Muscle of back (tissue), 3 donors: ENCODE measurements at regions not wholly inside any gene's neighbourhood (a gene's known extent, or its start where the extent isn't known, plus 50 kb on each side); places are given as distances from the start of the nearest gene placed in this dataset.
"Not testable (repeated sequence)": the region's sequence is repeated elsewhere in the genome, so short reads cannot be mapped to it uniquely, and the experiment has no call there.

Source experiments
- DNase-seq, 3 donors: peaks; one replicate each; pipeline versions ENCODE4 v3.0.0 to v3.0.0-alpha.2; 2013

DNA sequence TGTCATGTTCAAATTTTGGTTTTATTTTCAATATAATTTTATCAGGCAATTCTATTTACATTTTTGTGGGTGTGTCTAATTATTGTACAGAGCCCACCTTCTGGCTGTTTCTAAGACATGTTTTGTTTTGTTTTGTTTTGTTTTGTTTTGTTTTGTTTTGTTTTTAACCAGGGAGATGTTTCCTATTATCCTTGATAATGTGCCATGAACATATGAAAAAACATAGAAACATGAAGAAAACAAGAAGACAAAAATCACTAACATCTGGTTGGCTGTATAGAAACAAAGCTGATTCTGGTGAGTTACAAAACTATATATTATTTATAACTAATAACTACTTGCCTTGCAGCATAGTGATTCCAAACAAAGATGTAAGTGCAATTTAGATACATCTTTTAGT lies 128.1 kb upstream of the TRPC4 start:
- peak; percentile 25 to 58 (median 30) for DNase-seq

DNA sequence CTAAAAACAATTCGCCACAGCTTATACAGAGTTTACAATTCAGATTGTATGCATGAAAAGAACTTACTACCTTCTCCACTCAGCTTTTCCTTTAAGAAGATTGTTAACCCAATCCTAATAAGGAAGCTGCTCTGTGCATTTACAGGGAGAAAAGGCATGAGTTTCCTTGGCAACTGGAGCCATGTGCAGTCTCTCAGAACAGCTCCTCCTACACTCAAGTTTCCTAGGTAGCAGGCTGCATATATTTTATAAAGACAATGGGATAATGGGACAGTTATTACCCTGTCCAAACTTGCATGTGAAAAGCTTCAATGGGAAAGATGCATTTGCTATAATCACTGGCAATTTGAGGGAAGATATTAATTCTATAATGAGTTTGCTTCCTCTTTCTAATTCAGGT lies 125.5 kb upstream of the TRPC4 start:
- peak in 1 of 3 donors; percentile 49 for DNase-seq

DNA sequence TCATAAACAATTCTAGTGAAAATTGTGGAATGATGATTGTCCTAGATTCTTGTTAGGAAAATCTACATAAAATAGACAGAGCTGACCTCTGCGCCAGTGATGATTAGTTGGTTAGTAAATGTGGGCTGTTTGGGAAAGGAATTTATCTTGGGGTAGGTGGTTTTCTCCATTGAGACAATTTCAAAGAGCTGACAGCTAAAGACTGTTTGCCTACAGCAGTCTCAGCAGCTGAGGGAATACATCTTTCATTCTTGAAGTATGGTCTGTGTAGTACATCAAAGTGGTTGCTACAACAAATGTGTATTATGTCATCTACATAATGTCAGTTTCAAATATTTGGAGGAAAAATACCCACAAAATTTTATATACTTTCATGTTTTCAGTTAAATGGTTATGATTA lies 117.2 kb upstream of the TRPC4 start:
- DNase-seq: no peak

DNA sequence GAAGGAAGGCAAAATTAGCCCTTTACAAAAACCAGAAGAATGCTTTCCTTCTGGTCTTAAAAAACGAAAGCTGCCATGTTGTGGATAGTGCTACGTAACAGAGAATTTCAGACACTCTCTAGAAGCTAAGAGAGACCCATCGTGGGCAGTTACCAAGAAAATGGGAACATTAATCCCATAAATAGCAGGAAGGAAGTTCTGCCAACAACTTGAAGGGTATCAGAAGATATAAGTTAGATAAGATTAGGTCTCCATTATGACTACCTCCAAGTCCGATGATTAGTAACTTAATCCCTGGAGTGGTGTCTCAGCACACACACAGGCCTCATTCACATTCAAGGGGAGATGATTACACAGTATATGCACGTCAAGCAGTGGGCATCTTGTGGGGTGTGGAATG lies 115.7 kb upstream of the TRPC4 start:
- DNase-seq: no peak

DNA sequence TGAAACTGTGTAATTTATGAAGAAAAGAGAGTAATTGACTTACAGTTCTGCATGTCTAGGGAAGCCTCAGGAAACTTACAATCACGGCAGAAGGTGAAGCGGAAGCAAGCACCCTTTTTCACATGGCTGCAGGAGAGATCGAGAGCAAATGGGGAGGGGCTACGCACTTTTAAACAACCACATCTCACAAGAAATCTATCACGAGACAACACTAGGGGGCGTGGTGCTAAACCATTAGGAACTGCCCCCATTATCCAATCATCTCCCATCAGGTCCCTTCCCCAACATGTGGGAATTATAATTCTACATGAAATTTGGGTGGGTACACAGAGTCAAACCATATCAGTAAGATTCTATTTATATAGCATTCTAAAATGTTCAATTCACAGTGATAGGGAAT lies 114.8 kb upstream of the TRPC4 start:
- DNase-seq: no peak

DNA sequence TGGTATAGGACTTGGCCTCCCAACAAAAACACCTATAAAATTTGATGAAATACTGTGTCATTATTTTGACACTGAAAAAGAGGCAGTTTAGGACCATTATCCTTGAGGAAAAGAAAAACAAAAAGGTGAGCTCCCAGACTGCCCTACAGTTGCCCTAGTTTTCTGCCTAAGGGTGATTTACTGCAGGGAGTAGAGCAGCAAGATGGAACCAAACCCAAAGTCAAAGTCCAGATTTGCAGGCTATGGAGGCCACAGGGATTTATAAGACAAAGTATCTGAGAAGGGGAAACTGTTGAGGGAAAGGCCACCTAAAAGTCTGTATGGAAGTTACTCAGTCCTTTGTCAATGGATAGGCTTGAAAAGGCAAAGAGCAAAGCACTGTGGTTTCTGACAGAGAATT lies 112.4 kb upstream of the TRPC4 start:
- DNase-seq: no peak

DNA sequence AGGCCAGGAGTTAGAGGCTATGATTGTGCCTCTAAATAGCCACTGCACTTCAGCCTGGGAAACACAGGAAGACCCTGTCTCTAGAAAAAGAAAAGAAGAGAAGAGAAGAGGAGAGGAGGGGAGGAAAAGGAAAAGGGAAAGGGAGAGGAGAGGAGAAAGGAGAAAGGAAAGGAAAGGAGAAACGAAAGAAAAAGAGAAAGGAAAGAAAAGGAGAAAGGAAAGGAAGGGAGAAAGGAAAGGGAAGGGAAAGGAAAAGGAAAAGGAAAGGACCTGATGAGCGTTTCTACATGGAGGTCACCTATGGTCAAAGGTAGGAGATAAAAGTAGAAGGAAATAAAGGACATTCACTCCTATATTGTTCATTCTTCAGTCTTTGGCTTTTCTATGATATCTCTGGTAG lies 109.1 kb upstream of the TRPC4 start:
- no peak for DNase-seq

DNA sequence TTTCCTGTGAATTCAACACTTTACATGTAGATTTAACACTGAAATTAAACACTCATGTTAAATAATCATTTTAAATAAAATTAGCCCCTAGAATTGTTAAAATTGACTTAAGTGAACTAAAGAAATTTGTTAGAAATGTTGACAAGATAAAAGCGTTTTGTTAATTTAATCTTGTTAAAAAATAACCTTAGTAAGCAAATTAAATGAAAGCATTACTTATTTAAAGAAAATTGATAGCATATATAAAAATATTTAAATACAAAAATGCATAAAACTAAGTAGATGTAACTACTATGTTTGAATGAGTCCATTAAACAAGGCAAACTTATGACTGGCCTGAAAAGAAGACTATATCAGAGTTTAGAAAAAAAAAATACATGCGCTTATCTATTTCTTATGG lies 99.0 kb upstream of the TRPC4 start:
- DNase-seq: no peak

DNA sequence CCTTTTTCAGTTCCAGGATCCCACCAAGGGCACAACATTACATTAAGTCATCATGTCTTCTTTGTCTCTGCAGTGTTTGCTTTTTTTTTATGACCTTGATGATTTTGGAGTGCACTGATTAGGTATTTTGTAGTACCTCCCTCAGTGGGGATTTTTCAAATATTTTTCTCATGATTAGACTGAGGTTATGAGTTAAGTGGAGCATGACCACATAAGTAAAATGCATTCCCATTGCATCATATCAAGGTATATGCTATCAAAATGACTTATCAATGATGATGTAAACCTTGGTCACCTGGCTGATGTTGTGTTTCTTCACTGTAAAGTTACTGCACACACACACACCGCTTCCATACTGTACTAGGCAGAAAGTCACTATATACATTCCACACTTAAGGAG lies 96.7 kb upstream of the TRPC4 start:
- no peak for DNase-seq

DNA sequence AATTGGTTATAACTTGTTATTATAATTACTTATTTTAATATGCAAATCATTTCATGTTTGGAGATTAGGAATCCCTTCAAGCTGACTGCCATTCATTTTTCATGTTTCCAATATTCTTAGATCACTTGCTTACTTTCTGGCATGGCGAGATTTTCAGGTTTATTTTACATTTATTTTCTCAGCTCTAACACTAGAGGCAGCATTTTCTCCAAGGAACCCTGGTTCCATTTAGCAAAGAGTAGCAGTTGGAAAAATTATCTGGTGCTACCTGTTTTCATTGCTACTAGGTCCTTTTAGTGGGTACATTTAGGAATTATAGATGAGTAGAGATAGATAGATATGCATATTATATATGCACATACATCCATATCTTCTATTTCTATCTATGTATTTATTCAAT lies 90.9 kb upstream of the TRPC4 start:
- DNase-seq: no peak

DNA sequence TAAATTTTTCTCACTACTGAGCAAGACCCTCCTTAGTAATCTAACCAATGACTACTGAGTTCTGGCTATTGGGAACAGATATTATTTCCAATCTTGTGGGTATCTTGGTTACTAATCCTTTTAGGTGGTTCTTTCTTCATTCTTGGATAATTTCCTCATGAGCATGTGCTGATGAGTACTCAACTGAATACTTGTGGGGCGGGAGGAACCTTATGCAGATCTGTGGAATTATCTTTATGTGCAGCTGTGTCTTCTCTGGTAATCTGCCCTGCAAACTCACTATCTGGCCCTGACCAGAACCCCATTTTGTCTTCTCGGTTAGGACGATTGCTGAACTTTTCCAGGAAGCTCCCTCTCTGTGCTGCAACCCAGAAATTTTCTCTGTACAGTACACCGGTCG lies 89.7 kb upstream of the TRPC4 start:
- no peak for DNase-seq

DNA sequence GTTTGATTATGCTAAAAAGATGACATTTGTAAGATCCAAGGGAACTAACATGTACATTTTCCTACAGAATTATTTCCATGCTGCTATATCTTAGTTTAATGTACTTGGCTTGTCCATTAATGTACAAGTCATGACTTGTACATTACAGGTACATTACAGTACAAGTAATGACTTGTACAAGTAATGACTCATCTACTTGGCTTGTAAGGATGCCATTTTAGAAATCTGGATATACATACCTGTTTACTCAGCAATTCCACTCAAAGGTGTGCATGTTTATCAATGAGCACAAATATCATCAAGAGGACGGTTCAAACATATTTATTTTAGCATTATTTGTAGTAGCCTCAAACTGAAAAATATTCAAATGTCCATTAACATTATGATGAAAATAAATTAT lies 87.0 kb upstream of the TRPC4 start:
- no peak for DNase-seq

DNA sequence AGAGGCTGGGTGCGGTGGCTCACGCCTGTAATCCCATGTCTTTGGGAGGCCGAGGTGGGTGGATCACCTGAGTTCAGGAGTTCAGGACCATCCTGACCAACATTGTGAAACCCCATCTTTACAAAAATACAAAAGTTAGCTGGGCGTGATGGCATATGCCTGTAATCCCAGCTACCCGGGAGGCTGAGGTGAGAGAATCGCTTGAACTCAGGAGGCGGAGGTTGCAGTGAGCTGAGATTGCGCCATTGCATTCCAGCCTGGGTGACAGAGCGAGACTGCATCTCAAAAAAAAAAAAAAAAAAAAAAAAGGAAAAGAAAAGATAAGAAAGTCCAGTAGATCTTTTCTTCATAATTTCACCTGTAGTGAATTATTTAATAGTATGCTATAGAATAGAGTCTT lies 85.0 kb upstream of the TRPC4 start:
- not testable (repeated sequence) for DNase-seq

DNA sequence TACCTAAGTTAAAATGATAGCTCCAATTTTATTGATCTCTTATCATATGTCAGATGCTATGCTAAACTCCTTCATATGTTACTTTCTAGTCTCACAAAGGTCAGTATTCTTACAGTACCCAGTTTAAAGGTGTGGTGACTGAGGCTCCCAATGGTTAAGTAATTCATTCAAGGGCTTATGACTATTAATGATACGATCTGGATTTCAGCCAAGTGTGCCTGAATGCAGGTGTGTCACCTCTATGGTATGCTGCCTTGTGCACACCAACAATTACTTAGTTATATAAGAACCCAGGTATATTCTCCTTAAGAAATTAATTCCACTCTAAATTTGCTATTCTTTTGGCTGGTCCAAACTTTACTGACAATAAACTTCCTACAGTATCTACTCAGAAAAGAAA lies 84.6 kb upstream of the TRPC4 start:
- DNase-seq: no peak

DNA sequence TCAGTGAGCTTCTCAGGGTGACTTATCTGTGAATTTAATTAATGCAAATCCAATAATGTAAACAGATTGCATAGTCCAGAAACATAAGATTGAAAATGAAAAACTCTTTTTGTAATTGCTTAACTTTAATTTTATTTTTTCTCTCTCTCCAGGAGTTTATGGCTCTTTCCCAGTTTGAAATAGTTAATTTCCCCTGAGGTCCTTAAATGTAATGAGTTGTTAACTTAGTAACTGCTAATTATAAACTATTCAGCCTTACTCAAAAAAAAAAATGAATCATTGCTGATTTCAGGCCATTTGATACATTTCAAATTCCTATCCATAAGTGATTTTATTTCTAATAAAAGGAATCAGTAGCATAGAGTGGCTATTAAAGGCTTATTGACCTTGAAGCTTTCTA lies 84.1 kb upstream of the TRPC4 start:
- no peak for DNase-seq

DNA sequence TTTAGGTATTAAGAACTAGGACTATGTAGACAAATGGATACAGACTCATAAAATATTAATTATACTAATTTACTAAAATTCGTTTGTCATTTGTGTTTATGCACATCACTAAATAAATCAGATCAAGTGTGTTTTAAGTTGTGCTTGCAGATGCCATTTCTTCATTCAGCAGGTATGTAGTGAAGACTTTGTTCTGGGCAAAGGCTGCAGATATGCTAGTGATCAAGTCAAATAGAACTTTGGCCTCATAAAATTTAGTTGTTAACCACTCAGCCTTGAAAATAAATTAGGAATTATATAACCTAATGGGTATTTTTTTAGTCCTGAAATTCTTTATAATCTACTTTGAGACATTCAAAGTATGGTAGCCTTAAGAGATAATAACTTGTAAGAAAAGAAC lies 80.4 kb upstream of the TRPC4 start:
- no peak for DNase-seq

DNA sequence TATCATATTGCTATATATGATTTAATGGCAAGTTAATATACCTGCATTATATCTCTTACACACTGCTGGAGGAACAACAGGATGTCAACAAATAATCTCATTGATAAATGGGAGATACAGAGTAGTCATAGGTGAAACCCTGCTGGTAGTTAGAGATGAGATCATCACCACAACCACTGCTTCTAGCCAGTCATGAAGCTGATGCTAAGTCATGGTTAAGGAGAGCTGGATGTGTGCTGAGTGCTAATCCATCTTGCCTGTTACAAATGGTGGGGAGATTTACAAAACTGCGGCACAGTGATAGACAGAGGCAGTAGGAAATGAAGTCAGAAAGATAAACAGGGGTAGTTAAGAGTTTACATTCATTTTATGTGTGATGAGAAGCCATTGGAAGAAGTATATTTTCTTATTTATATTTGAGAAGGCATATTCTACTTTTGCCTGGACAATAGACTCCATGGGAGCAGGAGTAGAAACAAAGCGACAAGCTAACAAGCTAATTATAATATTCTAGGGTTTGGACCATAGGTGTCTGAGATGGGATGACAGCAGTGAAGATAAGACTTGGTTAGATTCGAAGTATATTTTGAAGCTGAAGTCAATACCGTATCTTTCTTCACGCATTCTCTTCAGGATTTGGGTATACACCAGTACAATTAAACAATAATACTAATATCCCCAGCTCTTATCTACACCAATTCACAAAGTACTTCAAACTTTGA lies 78.0 kb upstream of the TRPC4 start:
- no peak for DNase-seq

DNA sequence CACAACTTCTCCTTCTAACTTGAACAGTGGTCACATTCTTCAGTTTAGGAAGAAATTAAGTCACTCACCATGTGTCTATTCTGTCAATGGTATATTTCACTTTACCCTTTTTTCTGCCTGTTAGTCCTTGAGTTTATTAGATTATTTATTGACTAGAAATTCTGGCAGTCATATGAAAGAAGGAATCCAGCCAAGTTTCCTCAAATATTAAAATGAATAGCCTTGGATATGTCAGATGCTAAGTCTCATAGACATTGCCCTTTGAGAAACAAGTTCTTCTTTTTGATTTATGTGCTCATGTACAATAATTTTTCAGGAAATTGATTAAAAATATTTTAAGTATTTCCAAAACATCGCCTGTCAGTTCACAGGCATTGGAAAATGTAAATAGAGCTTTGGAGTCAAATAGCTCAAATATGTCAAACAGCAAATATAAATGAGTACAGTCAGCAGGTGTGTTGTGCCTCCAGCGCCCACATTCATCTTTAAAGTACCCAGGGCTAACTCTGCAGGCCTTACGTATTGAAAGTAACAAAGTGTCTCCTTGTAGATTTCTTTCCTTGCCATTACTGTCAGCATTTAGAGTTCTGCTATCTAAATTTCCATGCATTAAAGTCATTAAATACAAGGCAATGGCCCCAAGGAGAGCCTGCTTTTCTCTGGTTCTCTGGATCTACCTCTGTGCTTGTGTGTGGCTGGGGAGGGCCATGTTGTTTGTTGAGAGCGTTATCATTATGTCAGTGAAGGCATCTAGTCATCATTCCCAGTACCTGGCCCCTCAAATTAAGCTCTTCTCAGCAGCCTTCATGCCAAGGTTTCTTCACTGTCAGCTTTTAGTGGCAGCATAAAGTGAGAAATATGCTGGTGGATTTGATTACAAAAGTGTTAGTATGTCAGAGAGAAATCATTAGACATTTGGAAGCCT lies 76.3 kb upstream of the TRPC4 start:
- DNase-seq: no peak

DNA sequence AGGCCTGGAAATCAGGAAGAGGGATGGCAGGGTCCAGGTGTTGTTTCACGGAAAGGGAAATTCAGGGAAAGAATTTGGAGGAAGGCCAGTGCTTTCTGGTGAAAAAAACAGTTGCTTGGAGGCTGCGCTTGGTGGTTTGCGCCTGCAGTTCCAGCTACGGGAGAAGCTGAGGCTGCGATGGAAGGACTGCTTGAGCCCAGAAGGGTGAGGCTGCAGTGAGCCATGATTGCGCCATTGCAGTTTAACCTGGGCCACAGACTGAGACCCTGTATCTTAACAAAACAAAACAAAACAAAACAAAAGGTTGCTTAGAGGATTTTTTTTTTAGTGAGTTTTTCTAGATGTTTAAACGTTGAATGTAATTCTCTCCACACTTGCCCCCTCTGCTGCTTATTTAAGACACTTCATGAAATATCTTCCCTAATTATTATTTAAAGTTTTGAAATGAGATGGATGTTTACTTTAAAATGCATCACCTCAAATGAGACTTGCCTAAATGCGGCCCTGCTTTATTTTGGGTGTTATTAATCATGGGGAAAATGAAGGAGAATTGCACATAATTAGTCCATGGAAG lies 75.4 kb upstream of the TRPC4 start:
- DNase-seq: no peak

DNA sequence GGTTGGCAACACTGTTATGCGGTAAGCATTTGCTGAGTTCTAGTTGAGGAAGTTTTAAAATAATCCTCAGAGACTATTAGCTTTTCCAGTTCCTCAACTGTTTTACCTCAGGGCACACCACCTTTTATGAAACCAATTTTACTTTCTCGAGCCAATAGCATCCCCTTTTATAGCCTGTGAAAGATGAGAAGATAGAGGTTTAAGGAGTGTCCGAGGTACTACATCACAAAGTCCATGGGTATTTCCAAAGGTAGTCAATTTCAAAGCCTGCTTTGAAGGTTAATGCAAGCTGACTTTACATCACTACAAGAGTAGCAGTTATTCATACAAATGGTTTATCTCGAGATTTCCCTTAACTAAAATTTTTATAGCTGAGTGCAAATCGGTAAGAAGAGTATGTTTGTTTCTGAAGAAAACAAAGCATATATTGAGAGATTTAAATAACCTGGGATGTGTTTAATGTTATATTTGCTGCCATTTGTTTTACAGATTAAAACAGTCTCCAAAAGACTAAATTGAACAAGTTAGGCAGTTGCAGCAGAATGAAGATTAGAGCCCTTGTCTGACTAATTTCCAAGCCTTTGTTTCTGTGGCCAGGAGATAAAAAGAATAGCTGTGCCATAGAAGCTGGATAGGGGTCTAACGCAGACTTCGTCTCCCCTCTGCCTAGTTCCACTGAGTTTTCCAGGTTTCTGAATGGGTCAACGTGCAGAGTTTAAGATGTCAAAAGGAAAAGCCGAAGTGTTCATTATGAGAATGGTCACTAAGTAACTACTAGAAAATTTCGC lies 74.7 kb upstream of the TRPC4 start:
- no peak for DNase-seq

DNA sequence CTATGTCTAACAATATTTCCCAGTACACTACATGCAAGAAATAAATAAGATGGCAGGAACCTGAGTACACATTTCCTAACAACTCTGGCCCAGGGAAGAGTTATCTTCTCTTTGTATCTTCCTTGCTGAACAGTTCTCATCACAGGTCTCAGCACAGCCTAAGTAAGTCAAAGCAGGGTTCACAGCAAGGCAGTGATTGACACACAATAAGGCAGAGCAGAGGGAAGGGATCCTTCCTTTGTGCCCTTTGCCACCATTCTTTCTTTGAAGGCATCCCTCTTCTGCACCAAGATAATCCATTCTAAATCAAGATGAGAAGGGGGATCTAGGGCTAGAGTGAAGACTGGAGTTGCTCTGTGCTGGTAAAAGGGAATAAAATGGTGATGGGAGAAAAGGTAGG lies 73.4 kb upstream of the TRPC4 start:
- no peak for DNase-seq
